ENCODE measurements at regions not wholly inside any gene's neighbourhood (a gene's known extent, or its start where the extent isn't known, plus 50 kb on each side); places are given as distances from the start of the nearest gene placed in this dataset.

GRCh38 chr15:96264801-96265515, 65.5 kb upstream of the NR2F2 start:
- TF ChIP-seq ZNF274 (IDR thresholded peaks at IDR 0.05; ENCODE audit: low read depth, low read length) (no peak), SUZ12 (IDR thresholded peaks at IDR 0.05; ENCODE audit: extremely low read depth, insufficient read depth, insufficient read length) (no peak)
